K562 (cell line): ENCODE measurements at regions not wholly inside any gene's neighbourhood (a gene's known extent, or its start where the extent isn't known, plus 50 kb on each side); places are given as distances from the start of the nearest gene placed in this dataset.

Experiments
- ATAC-seq: fragments of 200-7000 bp; cut with Tn5 transposase; 3 replicates; pipeline ENCODE4 v1.9.1; 2020; ENCODE audit warnings: moderate library complexity
- BruUV-seq: library from RNA; stranded (reverse); fragments of 400-500 nt; replicated peaks from 2 replicates; lab custom pipeline; 2021; lab: Mats Ljungman, UMichigan
- CTCF ChIA-PET: fragments of 300-600 bp; formaldehyde crosslinking; extraction: SDS; loops from one replicate; lab custom pipeline; 2021; ENCODE audit warnings: low intra/inter-chr PET ratio; lab: Yijun Ruan, JAX
- POLR2A ChIA-PET: fragments of 300-600, 350-650 bp; sonication (Branson Sonifier 250); formaldehyde crosslinking; extraction: SDS; loops from one replicate; lab custom pipeline; 2021; ENCODE audit warnings: antibody characterized with exemption, inconsistent platforms; lab: Yijun Ruan, JAX
- DNase-seq, 4 experiments: peaks; one replicate each; pipeline versions ENCODE4 v3.0.0 to v3.0.0-alpha.2; 2011 to 2018; ENCODE audit warnings: low spot score in 3 of 4, mixed read lengths in 3 of 4; ENCODE audit errors: extremely low read depth in 1 of 4
- FAIRE-seq: peaks from 2 replicates; lab custom pipeline; 2011; peaks lifted over from hg19 to GRCh38; lab: Jason Lieb, UNC
- H2AFZ ChIP-seq: 2 replicates; pipeline ENCODE4 v1.6.0; 2011; ENCODE audit warnings: low read depth, low read length, control low read depth, inconsistent platforms
- H3K27ac ChIP-seq: fragments of 200-600 bp; 3 replicates; pipeline ENCODE4 v1.8.0; 2011; ENCODE audit warnings: low read depth, mild to moderate bottlenecking, control low read depth, inconsistent platforms, low read length, moderate library complexity, mixed read lengths; ENCODE audit errors: extremely low read depth
- H3K27me3 ChIP-seq, 2 experiments: fragments of 300-600 bp in 1 of 2; 2 replicates in 1 of 2; 3 replicates in 1 of 2; pipeline versions ENCODE4 v1.6.0 to v1.8.0; 2011; ENCODE audit warnings: inconsistent platforms in 2 of 2, low read length in 2 of 2, mild to moderate bottlenecking in 1 of 2, mixed read lengths in 1 of 2, moderate library complexity in 1 of 2; ENCODE audit not compliant: control insufficient read depth in 2 of 2, insufficient read depth in 2 of 2
- H3K36me3 ChIP-seq: fragments of 300-600 bp; 3 replicates; pipeline ENCODE4 v1.8.0; 2011; ENCODE audit warnings: mild to moderate bottlenecking, low read length, inconsistent platforms; ENCODE audit not compliant: control insufficient read depth, insufficient read depth
- H3K4me1 ChIP-seq, 2 experiments: fragments of 200-600 bp in 1 of 2; replicated peaks in 1 of 2; 2 replicates in 1 of 2; 3 replicates in 1 of 2; pipeline versions ENCODE4 v1.5.1 to v1.8.0; 2011; ENCODE audit warnings: inconsistent platforms in 2 of 2, low read length in 2 of 2, mild to moderate bottlenecking in 1 of 2, mixed read lengths in 1 of 2, moderate library complexity in 1 of 2; ENCODE audit not compliant: control insufficient read depth in 2 of 2, insufficient read depth in 2 of 2
- H3K4me2 ChIP-seq: 2 replicates; pipeline ENCODE4 v1.6.1; 2011; ENCODE audit warnings: low read length, control low read depth, inconsistent platforms, mixed read lengths; ENCODE audit not compliant: insufficient read depth
- H3K4me3 ChIP-seq: fragments of 200-600 bp; sonication (generic), shearing (Covaris generic); 2 replicates; pipeline ENCODE4 v1.5.1; 2016; ENCODE audit warnings: control low read depth, inconsistent platforms
- H3K79me2 ChIP-seq: fragments of 200-600 bp; 3 replicates; pipeline ENCODE4 v1.8.0; 2011; ENCODE audit warnings: low read length, inconsistent platforms; ENCODE audit not compliant: control insufficient read depth, insufficient read depth
- H3K9ac ChIP-seq, 2 experiments: 2 replicates each; pipeline versions ENCODE4 v1.6.0 to v1.6.1; 2011; ENCODE audit warnings: low read depth in 2 of 2, low read length in 2 of 2, control low read depth in 1 of 2, inconsistent platforms in 1 of 2, mild to moderate bottlenecking in 1 of 2, mixed read lengths in 1 of 2; ENCODE audit not compliant: insufficient read depth in 1 of 2
- H3K9me1 ChIP-seq: one replicate; pipeline ENCODE4 v1.6.0; 2011; ENCODE audit warnings: inconsistent platforms, mild to moderate bottlenecking, low read length, moderate library complexity; ENCODE audit not compliant: control insufficient read depth, insufficient read depth
- H3K9me3 ChIP-seq: replicated peaks from 2 replicates; pipeline ENCODE4 v1.5.1; 2011; ENCODE audit warnings: low read depth, low read length, inconsistent platforms; ENCODE audit not compliant: control insufficient read depth, insufficient read depth
- H4K20me1 ChIP-seq: replicated peaks from 2 replicates; pipeline ENCODE4 v1.6.1; 2011; ENCODE audit warnings: low read length, inconsistent platforms, mixed read lengths; ENCODE audit not compliant: control insufficient read depth, insufficient read depth
- ATF6 ChIP-seq: sonication (generic); formaldehyde crosslinking; IDR thresholded peaks from 2 replicates; pipeline ENCODE4 v1.4.0; 2020; ENCODE audit warnings: mild to moderate bottlenecking, missing genetic modification reagents
- BHLHE40 ChIP-seq: IDR thresholded peaks from 2 replicates; pipeline ENCODE4 v1.6.1; 2011; ENCODE audit warnings: low read length, improper control_type of control experiment
- ELF4 ChIP-seq: fragments of 450-650 bp; formaldehyde crosslinking; IDR thresholded peaks from 2 replicates; pipeline ENCODE4 v1.4.0; 2022; ENCODE audit warnings: missing genetic modification characterization
- MCM7 ChIP-seq, 2 experiments: fragments of 450-650 bp; IDR thresholded peaks; 2 replicates each; pipeline ENCODE4 v1.6.1; 2016 to 2018
- MEF2D ChIP-seq: conservative IDR thresholded peaks from 2 replicates; pipeline ENCODE4 v1.6.1; 2016; ENCODE audit warnings: low read depth, missing genetic modification characterization, missing compliant biosample characterization
- NUFIP1 ChIP-seq: fragments of 450-650 bp; IDR thresholded peaks from 2 replicates; pipeline ENCODE4 v1.6.1; 2018; ENCODE audit not compliant: partially characterized antibody
- TAF15 ChIP-seq: fragments of 200-400 bp; formaldehyde crosslinking; IDR thresholded peaks from 2 replicates; pipeline ENCODE4 v1.6.1; 2017; ENCODE audit warnings: mild to moderate bottlenecking, low read depth, low read length, moderate library complexity
- TEAD4 ChIP-seq, 2 experiments: sonication (generic) in 1 of 2; formaldehyde crosslinking in 1 of 2; IDR thresholded peaks; 2 replicates each; pipeline versions ENCODE4 v1.6.1 to v1.8.0; 2012 to 2022; ENCODE audit warnings: borderline replicate concordance in 1 of 2, inconsistent platforms in 1 of 2, low read length in 1 of 2, mild to moderate bottlenecking in 1 of 2, missing genetic modification reagents in 1 of 2
- THAP12 ChIP-seq: fragments of 250-450 bp; sonication (Bioruptor Pico); IDR thresholded peaks from 2 replicates; pipeline ENCODE4 v1.9.0; 2021; ENCODE audit warnings: mild to moderate bottlenecking, inconsistent platforms
- ZNF79 ChIP-seq: fragments of 250-450 bp; sonication (Bioruptor Pico); IDR thresholded peaks from 2 replicates; pipeline ENCODE4 v1.4.0; 2020; ENCODE audit warnings: low read depth, mild to moderate bottlenecking, moderate library complexity
- WGBS: fragments of 100-300 bp; shearing (Covaris generic); methylation state at CpG from one replicate; pipeline ENCODE4 v1.1.6; 2016; ENCODE audit warnings: low coverage, mixed read lengths; ENCODE audit not compliant: insufficient coverage; ENCODE audit errors: missing lambda C conversion rate; 5-methylcytosine and 5-hydroxymethylcytosine counted together
- in situ Hi-C: fragments of 300-500 bp; cut with MboI; formaldehyde crosslinking; loops from 4 replicates; pipeline ENCODE4 v1.15.0; 2018; ENCODE audit warnings: inconsistent platforms, mixed read lengths
- intact Hi-C: fragments of 100-400 bp; cut with micrococcal nuclease; formaldehyde crosslinking; loops from 2 replicates; pipeline ENCODE4 v1.14.2; 2022

GRCh38 chr22:22073769-22074561, 91.4 kb upstream of the TOP3B start (continued):
- TF ChIP-seq THAP12 (CRISPR knock-in tag), result peak; percentile 63; the same call in 1 of the 2 replicates
- peak; percentile 29; the same call in 1 of the 2 replicates for TF ChIP-seq BHLHE40
- peak in 1 of 2 experiments; percentile 91; a peak in 1 of 4 replicates for TF ChIP-seq MCM7 (IDR thresholded peaks at IDR 0.05)
- no peak for TF ChIP-seq TAF15
- TF ChIP-seq ELF4, result 0 out of 2 replicates have a peak, but pooled peaks have one; percentile 59
- no peak for TF ChIP-seq TEAD4 (IDR thresholded peaks at IDR 0.05; ENCODE audit: low read length)
- no peak for TF ChIP-seq TEAD4 (CRISPR knock-in tag; IDR thresholded peaks at IDR 0.05; ENCODE audit: borderline replicate concordance)

DNA sequence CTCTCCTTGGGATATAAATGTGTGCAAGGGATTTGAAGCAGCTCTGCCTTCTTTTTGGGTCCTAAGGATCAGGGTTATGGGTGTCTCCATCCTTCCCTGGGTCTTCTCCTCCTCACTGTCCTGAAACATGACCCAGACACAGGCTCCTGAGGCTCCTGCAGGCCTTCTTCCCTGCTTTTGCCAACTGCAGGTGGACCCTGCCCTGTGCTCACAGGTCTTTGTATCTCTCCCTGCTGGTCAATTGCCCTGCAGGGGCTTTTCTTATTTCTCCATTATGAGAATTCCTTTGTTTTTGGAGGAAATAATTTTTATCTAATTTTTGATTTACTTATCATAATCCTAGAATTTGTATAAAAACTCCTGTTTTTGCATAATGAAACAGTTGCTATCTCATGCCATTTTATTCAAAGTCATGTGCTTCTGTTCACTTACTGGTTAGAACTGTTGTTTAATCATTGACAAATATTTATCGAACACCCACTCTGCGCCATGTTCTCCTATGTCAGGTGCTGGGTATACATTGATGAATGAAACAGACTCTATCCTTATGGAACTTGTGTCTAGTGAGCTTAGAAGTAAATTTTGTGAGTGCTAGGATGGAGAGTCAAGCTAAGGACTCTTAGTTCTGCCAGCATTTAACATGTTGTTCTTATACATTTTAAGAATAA, 89.7 kb upstream of the TOP3B start:
- H3K4me2 ChIP-seq, result no peak overlapping the region
- peaks cover 0 to 5% of the 10 kb centered on the region in 2 experiments; a peak in 1 of 5 replicates for H3K4me1 ChIP-seq
- no peaks in the 10 kb centered on the region for H3K36me3 ChIP-seq
- H2AFZ ChIP-seq, result no peak overlapping the region
- no peak for FAIRE-seq
- H3K9me1 ChIP-seq, result peaks cover 4% of the 10 kb centered on the region
- no peaks in the 10 kb centered on the region for H3K9me3 ChIP-seq
- ChIA-PET POLR2A (interaction anchor here (0.6 to 10.6 kb wide), 6 partner anchors 11 to 72 kb away, joined by 3 to 121 read pairs (median 4); no protein-coding TSS in a partner anchor), CTCF (no interaction called here)
- H3K9ac ChIP-seq, result no peak overlapping the region
- ATAC-seq, result no peak
- H3K79me2 ChIP-seq, result no peaks in the 10 kb centered on the region
- H4K20me1 ChIP-seq, result 0 out of 2 replicates have a peak, but pooled peaks cover 11% of the 10 kb centered on the region
- H3K27ac ChIP-seq, result no peak overlapping the region
- peaks cover 41 to 56% of the 10 kb centered on the region in 2 experiments for H3K27me3 ChIP-seq
- 4% methylated on average over 2 of the region's 2 CpGs for WGBS
- DNase-seq, result no peak
- no peak overlapping the region for H3K4me3 ChIP-seq
- no TSS peak for BruUV-seq
- in situ Hi-C loops (no loop called here), intact Hi-C loops (no loop called here)
- TF ChIP-seq NUFIP1, result no peak
- no peak for TF ChIP-seq ZNF79 (CRISPR knock-in tag)
- TF ChIP-seq MEF2D (tag), result no peak
- TF ChIP-seq ATF6 (CRISPR knock-in tag), result no peak
- peak; percentile 57; the same call in 1 of the 2 replicates for TF ChIP-seq THAP12 (CRISPR knock-in tag)
